Spleen (tissue), 11 donors: ENCODE measurements at regions not wholly inside any gene's neighbourhood (a gene's known extent, or its start where the extent isn't known, plus 50 kb on each side); places are given as distances from the start of the nearest gene placed in this dataset.

ENCODE experiments used
- DNase-seq: peaks from one replicate; pipeline ENCODE4 v3.0.0-alpha.2; 2020
- H3K27ac ChIP-seq, 8 donors: fragments of 200-600 bp; sonication (generic) in 7 of 8; 1 replicate in 4 of 8; 2 replicates in 4 of 8; pipeline versions ENCODE4 v1.5.0 to v1.8.0; 2016 to 2021; ENCODE audit warnings: inconsistent platforms in 4 of 8, mild to moderate bottlenecking in 4 of 8, moderate library complexity in 1 of 8
- H3K27me3 ChIP-seq, 7 donors: fragments of 200-600 bp; sonication (generic) in 6 of 7; replicated peaks in 1 of 7; 1 replicate in 4 of 7; 2 replicates in 3 of 7; pipeline versions ENCODE4 v1.5.0 to v1.8.0; 2016 to 2021; ENCODE audit warnings: inconsistent platforms in 3 of 7, mild to moderate bottlenecking in 1 of 7
- H3K36me3 ChIP-seq, 6 donors: fragments of 200-600 bp; sonication (generic) in 5 of 6; 1 replicate in 4 of 6; 2 replicates in 2 of 6; pipeline versions ENCODE4 v1.5.0 to v1.8.0; 2016 to 2021; ENCODE audit warnings: inconsistent platforms in 2 of 6
- H3K4me1 ChIP-seq, 6 donors: fragments of 200-600 bp; sonication (generic) in 5 of 6; 1 replicate in 3 of 6; 2 replicates in 3 of 6; pipeline versions ENCODE4 v1.5.0 to v1.8.0; 2016 to 2021; ENCODE audit warnings: inconsistent platforms in 3 of 6
- H3K4me3 ChIP-seq, 8 donors: fragments of 200-600 bp; sonication (generic) in 7 of 8; 1 replicate in 4 of 8; 2 replicates in 4 of 8; pipeline versions ENCODE4 v1.5.0 to v1.8.0; 2016 to 2021; ENCODE audit warnings: inconsistent platforms in 4 of 8, mild to moderate bottlenecking in 4 of 8, moderate library complexity in 2 of 8
- H3K9me3 ChIP-seq, 8 donors: fragments of 200-600 bp; sonication (generic) in 7 of 8; 1 replicate in 4 of 8; 2 replicates in 4 of 8; pipeline versions ENCODE4 v1.5.0 to v1.8.0; 2016 to 2021; ENCODE audit warnings: inconsistent platforms in 4 of 8
- CTCF ChIP-seq, 11 experiments: fragments of 200-600 bp in 7 of 11; fragments of 450-650 bp in 4 of 11; sonication (generic) in 4 of 11; IDR thresholded peaks in 8 of 11; conservative IDR thresholded peaks in 3 of 11; 1 replicate in 7 of 11; 2 replicates in 4 of 11; pipeline versions ENCODE4 v1.4.0 to v1.8.0; 2016 to 2021; ENCODE audit warnings: antibody characterized with exemption in 11 of 11, inconsistent platforms in 4 of 11, mild to moderate bottlenecking in 1 of 11
- POLR2A ChIP-seq, 3 donors: fragments of 450-650 bp; IDR thresholded peaks; one replicate each; pipeline ENCODE4 v1.5.1; 2017; ENCODE audit warnings: antibody characterized with exemption in 3 of 3, mild to moderate bottlenecking in 1 of 3
- POLR2AphosphoS5 ChIP-seq, 3 donors: sonication (generic); formaldehyde crosslinking; IDR thresholded peaks; one replicate each; pipeline ENCODE4 v1.5.1; 2017; ENCODE audit warnings: antibody characterized with exemption in 3 of 3
- WGBS, 5 donors: extraction: QIAGEN DNeasy Blood & Tissue Kit in 3 of 5; methylation state at CpG; one replicate each; pipeline versions ENCODE4 v1.1.5 to v1.1.7; 2013 to 2018; 5-methylcytosine and 5-hydroxymethylcytosine counted together
- intact Hi-C: fragments of 100-400 bp; cut with DNase I; formaldehyde crosslinking; loops from one replicate; pipeline ENCODE4 v1.15.0; 2023; ENCODE audit warnings: low total_unique reads
- donor health status: healthy with polysubstance abuse.
- donor health status: DM: no; HTN: no; CAD: no; lungs with moderate emphysema.
- donor health status: DM: no; HTN: no; CAD: no.
- donor health status: Bipolar disorder and iron deficiency.
- donor health status: healthy.
- donor health status: DM: no; HTN: no; CAD: no.
- donor health status: DM: yes; HTN: yes; CAD: no.

GRCh38 chr2:136175466-136175865 is 57.5 kb upstream of the CXCR4 start:
- H3K27me3 ChIP-seq: no peaks in the 10 kb centered on the region
- peaks cover 0 to 2% (median 0%) of the 10 kb centered on the region in 8 donors for H3K9me3 ChIP-seq
- no peak overlapping the region for H3K4me3 ChIP-seq
- WGBS, 5 donors: 86 to 97% (median 93%) methylated on average over 5 of the region's 5 CpGs
- intact Hi-C loops: no loop called here
- TF ChIP-seq POLR2AphosphoS5 (IDR thresholded peaks at IDR 0.05) (no peak), POLR2A (IDR thresholded peaks at IDR 0.05) (no peak), CTCF (IDR thresholded peaks at IDR 0.05 in 8 of 11, conservative IDR thresholded peaks at IDR 0.05 in 3 of 11) (no peak)
- H3K27ac ChIP-seq: no peak overlapping the region
- no peak for DNase-seq
- H3K36me3 ChIP-seq: no peaks in the 10 kb centered on the region
- H3K4me1 ChIP-seq: peaks cover 0 to 8% (median 0%) of the 10 kb centered on the region in 6 donors

GRCh38 chr2:136173126-136173525 is 55.2 kb upstream of the CXCR4 start:
- H3K27ac ChIP-seq: no peak overlapping the region
- 13 to 50% (median 30%) methylated on average over 1 of the region's 1 CpG for WGBS, 5 donors
- no peak overlapping the region for H3K4me3 ChIP-seq
- H3K36me3 ChIP-seq: no peaks in the 10 kb centered on the region
- no peak for DNase-seq
- peaks cover 0 to 19% (median 3%) of the 10 kb centered on the region in 6 donors for H3K4me1 ChIP-seq
- no peaks in the 10 kb centered on the region for H3K27me3 ChIP-seq
- TF ChIP-seq POLR2AphosphoS5 (IDR thresholded peaks at IDR 0.05) (no peak), POLR2A (IDR thresholded peaks at IDR 0.05) (no peak)
- intact Hi-C loops: no loop called here
- H3K9me3 ChIP-seq: no peaks in the 10 kb centered on the region

- H3K9me3 ChIP-seq: no peaks in the 10 kb centered on the region
- no peaks in the 10 kb centered on the region for H3K36me3 ChIP-seq
- no peak overlapping the region for H3K27ac ChIP-seq
- H3K27me3 ChIP-seq: no peaks in the 10 kb centered on the region
- no peak overlapping the region for H3K4me3 ChIP-seq
- intact Hi-C loops: no loop called here
- TF ChIP-seq POLR2A (IDR thresholded peaks at IDR 0.05) (no peak), POLR2AphosphoS5 (IDR thresholded peaks at IDR 0.05) (no peak)
- H3K4me1 ChIP-seq: peaks cover 0 to 26% (median 7%) of the 10 kb centered on the region in 6 donors
- no peak for DNase-seq
- WGBS, 5 donors: 94 to 99% (median 95%) methylated on average over 4 of the region's 4 CpGs
Observed at GRCh38 chr2:136171223-136171622, 53.3 kb upstream of the CXCR4 start.

DNA sequence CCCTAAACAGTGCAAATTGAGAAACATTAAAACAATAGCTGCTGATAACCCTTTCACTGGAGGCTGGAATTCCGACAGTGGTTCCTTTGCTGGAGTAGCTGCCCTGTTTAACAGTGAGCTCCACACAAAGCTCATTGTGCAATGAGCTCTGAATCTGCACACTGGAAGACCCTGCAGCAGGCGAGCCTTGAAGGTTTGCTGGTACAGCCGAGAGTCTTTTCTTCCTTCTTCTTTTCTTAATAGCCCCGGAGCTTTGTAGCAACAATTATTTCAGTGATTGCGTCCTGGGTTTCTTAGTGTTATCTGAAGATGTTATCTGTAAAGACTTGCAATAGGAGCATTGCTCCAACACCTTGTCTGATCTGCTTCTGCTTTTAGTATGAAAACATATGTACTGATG is 50.8 kb upstream of the CXCR4 start:
- TF ChIP-seq POLR2A (IDR thresholded peaks at IDR 0.05) (no peak), POLR2AphosphoS5 (IDR thresholded peaks at IDR 0.05) (no peak), CTCF (IDR thresholded peaks at IDR 0.05 in 8 of 11, conservative IDR thresholded peaks at IDR 0.05 in 3 of 11) (no peak)

DNA sequence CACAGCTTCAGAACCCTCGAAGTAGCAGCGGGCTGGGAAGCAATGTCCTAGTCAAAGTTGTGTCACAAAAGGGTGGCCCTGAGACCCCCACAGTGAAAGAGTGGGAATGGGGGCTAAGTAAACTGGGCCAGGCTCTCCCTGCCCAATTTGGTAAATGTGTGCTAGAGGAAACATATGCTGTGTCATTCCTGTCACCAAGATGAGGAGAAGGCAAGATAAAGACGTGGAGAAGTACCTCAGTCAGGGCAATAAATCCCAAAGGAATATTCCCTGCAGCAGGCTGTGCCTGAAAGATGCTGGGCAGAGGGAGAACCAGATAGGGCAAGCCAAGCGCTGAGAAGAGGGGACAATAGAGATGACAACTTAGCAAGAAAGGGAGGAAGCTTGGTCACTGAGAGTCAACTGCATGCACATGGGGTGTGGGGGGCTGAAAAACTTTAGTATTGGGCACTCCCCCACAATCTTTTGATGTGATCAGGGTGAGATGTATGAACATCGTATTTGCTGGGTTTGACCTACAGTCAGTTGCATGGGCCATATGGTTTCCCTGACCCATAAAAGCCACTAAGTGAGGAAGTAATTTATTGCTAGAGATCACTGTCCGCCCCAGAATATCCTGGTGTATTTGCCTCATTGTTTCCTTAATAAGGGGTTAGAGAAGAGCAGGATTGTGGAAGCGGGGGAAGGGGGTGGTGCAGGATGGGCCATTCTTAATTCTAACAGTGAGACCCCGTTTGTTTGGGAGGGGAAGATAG is 49.9 kb upstream of the CXCR4 start:
- H3K4me1 ChIP-seq: peaks cover 0 to 24% (median 7%) of the 10 kb centered on the region in 6 donors
- intact Hi-C loops: no loop called here
- H3K27ac ChIP-seq: peak overlapping the region in 1 of 8 donors; percentile 37
- 50 to 69% (median 57%) methylated on average over 8 of the region's 8 CpGs for WGBS, 5 donors
- no peak for DNase-seq
- no peak overlapping the region for H3K4me3 ChIP-seq
- no peaks in the 10 kb centered on the region for H3K27me3 ChIP-seq
- no peak for TF ChIP-seq POLR2AphosphoS5 (IDR thresholded peaks at IDR 0.05)
- no peak for TF ChIP-seq CTCF (IDR thresholded peaks at IDR 0.05 in 8 of 11, conservative IDR thresholded peaks at IDR 0.05 in 3 of 11)
- no peak for TF ChIP-seq POLR2A (IDR thresholded peaks at IDR 0.05)
- no peaks in the 10 kb centered on the region for H3K36me3 ChIP-seq
- peaks cover 0 to 2% (median 0%) of the 10 kb centered on the region in 8 donors for H3K9me3 ChIP-seq

More for the DNA sequence above, 50.8 kb upstream of the CXCR4 start:
- H3K27me3 ChIP-seq: no peaks in the 10 kb centered on the region
- no peak for DNase-seq
- no peak overlapping the region for H3K4me3 ChIP-seq
- peak overlapping the region in 2 of 8 donors; percentile 11 to 37 for H3K27ac ChIP-seq
- intact Hi-C loops: no loop called here
- H3K4me1 ChIP-seq: peaks cover 0 to 21% (median 5%) of the 10 kb centered on the region in 6 donors
- H3K9me3 ChIP-seq: no peaks in the 10 kb centered on the region
- WGBS, 5 donors: 38 to 60% (median 41%) methylated on average over 5 of the region's 5 CpGs
- no peaks in the 10 kb centered on the region for H3K36me3 ChIP-seq
